ENCODE measurements at regions not wholly inside any gene's neighbourhood (a gene's known extent, or its start where the extent isn't known, plus 50 kb on each side); places are given as distances from the start of the nearest gene placed in this dataset.

DNA sequence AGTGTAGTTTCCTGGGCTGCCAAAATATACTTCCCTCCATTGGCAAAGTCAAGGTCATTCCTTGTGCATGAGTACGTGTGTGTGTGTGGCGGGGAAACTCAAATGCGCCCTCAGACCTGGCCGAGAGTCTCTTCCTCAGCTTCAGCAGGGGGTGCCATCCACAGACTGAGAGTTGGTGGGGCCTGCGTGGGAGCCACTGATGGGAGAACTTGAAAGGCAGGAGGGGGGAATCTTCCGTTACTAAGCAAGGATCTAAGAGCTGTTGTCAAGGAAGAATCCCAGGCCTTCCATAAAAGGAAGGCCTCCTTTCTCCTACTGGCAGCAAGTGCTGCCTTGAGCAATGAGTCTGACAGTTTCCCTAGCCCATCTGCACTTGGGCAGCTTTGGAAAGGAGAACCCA lies 274.9 kb downstream of the EMP1 start:
- Histone ChIP-seq H3K36me3 (ENCODE audit: control insufficient read depth in 4 of 4, insufficient read depth in 3 of 4, low read depth in 1 of 4, low read length in 3 of 4) (no peaks in the 10 kb centered on the region), H3K27ac (ENCODE audit: low read depth in 1 of 2, low read length in 2 of 2) (no peak overlapping the region), H3K4me3 (ENCODE audit: low read depth in 1 of 3, low read length in 3 of 3) (no peak overlapping the region), H3K9me3 (ENCODE audit: control insufficient read depth in 4 of 4, low read length in 3 of 4) (no peaks in the 10 kb centered on the region), H3K4me1 (ENCODE audit: control insufficient read depth in 4 of 4, insufficient read depth in 4 of 4, low read length in 3 of 4) (no peaks in the 10 kb centered on the region), H3K9ac (ENCODE audit: low read depth in 1 of 2, low read length in 2 of 2) (no peak overlapping the region), H3K27me3 (ENCODE audit: control insufficient read depth in 4 of 4, insufficient read depth in 4 of 4, low read length in 3 of 4) (no peaks in the 10 kb centered on the region)
- TF ChIP-seq HNF4G (IDR thresholded peaks at IDR 0.05) (no peak), JUND (IDR thresholded peaks at IDR 0.05) (no peak), FOXA1 (IDR thresholded peaks at IDR 0.05) (no peak), RAD21 (IDR thresholded peaks at IDR 0.05) (no peak), HNF4A (conservative IDR thresholded peaks at IDR 0.05) (no peak), EGR1 (IDR thresholded peaks at IDR 0.05; ENCODE audit: low read depth in 2 of 2) (no peak), RXRA (IDR thresholded peaks at IDR 0.05) (no peak), GABPA (IDR thresholded peaks at IDR 0.05 in 1 of 2, conservative IDR thresholded peaks at IDR 0.05 in 1 of 2) (no peak)
- TF ChIP-seq, protein P1, sequence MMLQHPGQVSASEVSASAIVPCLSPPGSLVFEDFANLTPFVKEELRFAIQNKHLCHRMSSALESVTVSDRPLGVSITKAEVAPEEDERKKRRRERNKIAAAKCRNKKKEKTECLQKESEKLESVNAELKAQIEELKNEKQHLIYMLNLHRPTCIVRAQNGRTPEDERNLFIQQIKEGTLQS (IDR thresholded peaks at IDR 0.05) = no peak
- no peak for DNase-seq (ENCODE audit: low spot score)
- 93% methylated on average over 6 of the region's 6 CpGs for WGBS

- H3K4me3 ChIP-seq (ENCODE audit: low read depth in 1 of 3, low read length in 3 of 3) = no peak overlapping the region
- no peak overlapping the region for H3K27ac ChIP-seq (ENCODE audit: low read depth in 1 of 2, low read length in 2 of 2)
- no peak overlapping the region for H3K9ac ChIP-seq (ENCODE audit: low read depth in 1 of 2, low read length in 2 of 2)
- H3K36me3 ChIP-seq (ENCODE audit: control insufficient read depth in 4 of 4, insufficient read depth in 3 of 4, low read depth in 1 of 4, low read length in 3 of 4) = no peaks in the 10 kb centered on the region
- TF ChIP-seq JUND (IDR thresholded peaks at IDR 0.05) = no peak
- TF ChIP-seq RAD21 (IDR thresholded peaks at IDR 0.05) = no peak
- no peak for TF ChIP-seq REST (IDR thresholded peaks at IDR 0.05)
- TF ChIP-seq FOXA1 (IDR thresholded peaks at IDR 0.05) = no peak
- no peak for TF ChIP-seq HNF4A (conservative IDR thresholded peaks at IDR 0.05)
- TF ChIP-seq SP1 (IDR thresholded peaks at IDR 0.05) = no peak
- no peak for TF ChIP-seq HNF4G (IDR thresholded peaks at IDR 0.05)
- TF ChIP-seq, protein P1 (IDR thresholded peaks at IDR 0.05) = no peak
- no peak for TF ChIP-seq ZBTB33 (IDR thresholded peaks at IDR 0.05)
- TF ChIP-seq NR2F2 (IDR thresholded peaks at IDR 0.05) = no peak
- no peak for TF ChIP-seq FOXA2 (IDR thresholded peaks at IDR 0.05)
- TF ChIP-seq TAF1 (conservative IDR thresholded peaks at IDR 0.05) = no peak
- TF ChIP-seq MAX (IDR thresholded peaks at IDR 0.05) = no peak
- TF ChIP-seq EGR1 (IDR thresholded peaks at IDR 0.05; ENCODE audit: low read depth in 2 of 2) = no peak
- TF ChIP-seq GABPA (IDR thresholded peaks at IDR 0.05 in 1 of 2, conservative IDR thresholded peaks at IDR 0.05 in 1 of 2) = no peak
- no peaks in the 10 kb centered on the region for H3K27me3 ChIP-seq (ENCODE audit: control insufficient read depth in 4 of 4, insufficient read depth in 4 of 4, low read length in 3 of 4)
- DNase-seq (ENCODE audit: low spot score) = no peak
- WGBS = 80% methylated on average over 6 of the region's 6 CpGs
- no peaks in the 10 kb centered on the region for H3K9me3 ChIP-seq (ENCODE audit: control insufficient read depth in 4 of 4, low read length in 3 of 4)
- peaks cover 0 to 4% (median 0%) of the 10 kb centered on the region in 4 donors for H3K4me1 ChIP-seq (ENCODE audit: control insufficient read depth in 4 of 4, insufficient read depth in 4 of 4, low read length in 3 of 4)
These were observed 269.1 kb downstream of the EMP1 start for GRCh38 chr12:13465635-13466034.

Measured in liver (tissue), 7 donors.